AG04450 (cell line): ENCODE measurements at regions not wholly inside any gene's neighbourhood (a gene's known extent, or its start where the extent isn't known, plus 50 kb on each side); places are given as distances from the start of the nearest gene placed in this dataset. TPM values are rescaled to one million over a fixed set of nuclear protein-coding genes. Genes with fewer than 3 reads are reported as not detected.

Experiments
- CTCF ChIA-PET: fragments of 300-600, 350-600 bp; formaldehyde crosslinking; extraction: SDS; loops from one replicate; lab custom pipeline; 2022; ENCODE audit warnings: antibody characterized with exemption, inconsistent platforms; lab: Charles Lee
- POLR2A ChIA-PET: fragments of 350-600 bp; formaldehyde crosslinking; extraction: SDS; loops from one replicate; lab custom pipeline; 2021; ENCODE audit warnings: antibody characterized with exemption, inconsistent platforms; lab: Yijun Ruan, JAX
- DNase-seq: peaks from one replicate; pipeline ENCODE4 v3.0.0-alpha.2; 2011; ENCODE audit warnings: low read depth, low spot score
- H3K27ac ChIP-seq: one replicate; pipeline ENCODE4 v1.5.1; 2012; ENCODE audit warnings: low read depth, low read length, control low read depth
- H3K27me3 ChIP-seq: one replicate; pipeline ENCODE4 v1.6.0; 2012; ENCODE audit warnings: low read length; ENCODE audit not compliant: control insufficient read depth, insufficient read depth
- H3K4me3 ChIP-seq: 2 replicates; pipeline ENCODE4 v1.5.1; 2011; ENCODE audit warnings: mild to moderate bottlenecking, low read depth, low read length, control low read depth
- H3K9me3 ChIP-seq: 2 replicates; pipeline ENCODE4 v1.5.1; 2012; ENCODE audit warnings: low read length; ENCODE audit not compliant: control insufficient read depth, insufficient read depth
- small RNA-seq: library from RNA; depleted of rRNA; stranded (forward); fragments of <200 nt; gene quantifications from one replicate; pipeline ENCODE3, GENCODE V24; 2012; ENCODE audit warnings: low read depth; ENCODE audit not compliant: insufficient read length
- TF ChIP-seq, protein P1 (sequence below): IDR thresholded peaks from 2 replicates; pipeline ENCODE4 v1.5.1; 2011; ENCODE audit warnings: low read depth, low read length, control low read depth, inconsistent platforms

- no peak overlapping the region for H3K4me3 ChIP-seq
- no peak for DNase-seq
- ChIA-PET CTCF (no interaction called here), POLR2A (no interaction called here)
- no peak overlapping the region for H3K27ac ChIP-seq
- no peaks in the 10 kb centered on the region for H3K27me3 ChIP-seq
- H3K9me3 ChIP-seq, result no peaks in the 10 kb centered on the region
- TF ChIP-seq, protein P1, sequence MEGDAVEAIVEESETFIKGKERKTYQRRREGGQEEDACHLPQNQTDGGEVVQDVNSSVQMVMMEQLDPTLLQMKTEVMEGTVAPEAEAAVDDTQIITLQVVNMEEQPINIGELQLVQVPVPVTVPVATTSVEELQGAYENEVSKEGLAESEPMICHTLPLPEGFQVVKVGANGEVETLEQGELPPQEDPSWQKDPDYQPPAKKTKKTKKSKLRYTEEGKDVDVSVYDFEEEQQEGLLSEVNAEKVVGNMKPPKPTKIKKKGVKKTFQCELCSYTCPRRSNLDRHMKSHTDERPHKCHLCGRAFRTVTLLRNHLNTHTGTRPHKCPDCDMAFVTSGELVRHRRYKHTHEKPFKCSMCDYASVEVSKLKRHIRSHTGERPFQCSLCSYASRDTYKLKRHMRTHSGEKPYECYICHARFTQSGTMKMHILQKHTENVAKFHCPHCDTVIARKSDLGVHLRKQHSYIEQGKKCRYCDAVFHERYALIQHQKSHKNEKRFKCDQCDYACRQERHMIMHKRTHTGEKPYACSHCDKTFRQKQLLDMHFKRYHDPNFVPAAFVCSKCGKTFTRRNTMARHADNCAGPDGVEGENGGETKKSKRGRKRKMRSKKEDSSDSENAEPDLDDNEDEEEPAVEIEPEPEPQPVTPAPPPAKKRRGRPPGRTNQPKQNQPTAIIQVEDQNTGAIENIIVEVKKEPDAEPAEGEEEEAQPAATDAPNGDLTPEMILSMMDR, result no peak
These were observed 53.4 kb upstream of the SETBP1 start for GRCh38 chr18:44627280-44627679.

- no peaks in the 10 kb centered on the region for H3K9me3 ChIP-seq
- H3K4me3 ChIP-seq, result no peak overlapping the region
- H3K27me3 ChIP-seq, result no peaks in the 10 kb centered on the region
- no peak for DNase-seq
- TF ChIP-seq, protein P1, result no peak
- ChIA-PET POLR2A (no interaction called here), CTCF (no interaction called here)
- no peak overlapping the region for H3K27ac ChIP-seq
These were observed 51.3 kb upstream of the SETBP1 start for GRCh38 chr18:44629406-44629805.

DNA sequence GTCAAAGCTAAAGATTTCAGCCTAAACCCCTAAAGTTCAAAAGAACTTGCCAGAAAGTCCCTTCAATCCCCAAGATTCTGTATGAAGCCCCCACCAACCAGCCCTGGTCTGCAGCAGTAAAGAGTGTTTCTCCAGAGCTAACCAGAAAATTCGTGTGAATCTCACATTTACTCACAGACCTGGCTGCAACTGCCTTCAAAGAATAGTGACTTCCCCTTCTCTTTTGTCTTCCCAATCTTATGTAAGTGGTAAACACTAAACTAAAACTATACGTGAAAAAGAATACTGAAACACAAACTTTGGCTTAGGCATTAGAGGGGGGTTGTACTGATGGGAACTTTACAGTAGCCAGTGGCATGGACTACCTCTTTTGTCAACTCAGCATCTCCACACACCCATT lies 50.6 kb upstream of the SETBP1 start:
- Histone ChIP-seq H3K27me3 (no peaks in the 10 kb centered on the region), H3K4me3 (no peak overlapping the region), H3K27ac (no peak overlapping the region), H3K9me3 (no peaks in the 10 kb centered on the region)
- no peak for DNase-seq
- TF ChIP-seq, protein P1, result no peak
- CTCF ChIA-PET, result no interaction called here
- POLR2A ChIA-PET, result no interaction called here

Small RNAs in the stretch of these regions (small RNA-seq; reads per million reads assigned to genes)
- gene RNA5SP455, result not detected
